A549 (cell line): ENCODE measurements at regions not wholly inside any gene's neighbourhood (a gene's known extent, or its start where the extent isn't known, plus 50 kb on each side); places are given as distances from the start of the nearest gene placed in this dataset.

Experiments
- CHD2 ChIP-seq: fragments of 150-350 bp; IDR thresholded peaks from 2 replicates; pipeline ENCODE4 v1.6.1; 2014; ENCODE audit warnings: low read length; ENCODE audit not compliant: partially characterized antibody
- CTCF ChIP-seq: fragments of >200 bp; sonication (Bioruptor Twin); formaldehyde crosslinking; IDR thresholded peaks from 3 replicates; pipeline ENCODE4 v1.5.1; 2016
- KDM1A ChIP-seq: fragments of 200-600 bp; sonication (generic); IDR thresholded peaks from 2 replicates; pipeline ENCODE4 v1.6.1; 2016; ENCODE audit warnings: low read depth, mild to moderate bottlenecking

GRCh38 chr18:53765211-53765610, 459.3 kb downstream of the MBD2 start:
- TF ChIP-seq CTCF (no peak), KDM1A (no peak), CHD2 (no peak)
